ENCODE measurements at regions not wholly inside any gene's neighbourhood (a gene's known extent, or its start where the extent isn't known, plus 50 kb on each side); places are given as distances from the start of the nearest gene placed in this dataset.

DNA sequence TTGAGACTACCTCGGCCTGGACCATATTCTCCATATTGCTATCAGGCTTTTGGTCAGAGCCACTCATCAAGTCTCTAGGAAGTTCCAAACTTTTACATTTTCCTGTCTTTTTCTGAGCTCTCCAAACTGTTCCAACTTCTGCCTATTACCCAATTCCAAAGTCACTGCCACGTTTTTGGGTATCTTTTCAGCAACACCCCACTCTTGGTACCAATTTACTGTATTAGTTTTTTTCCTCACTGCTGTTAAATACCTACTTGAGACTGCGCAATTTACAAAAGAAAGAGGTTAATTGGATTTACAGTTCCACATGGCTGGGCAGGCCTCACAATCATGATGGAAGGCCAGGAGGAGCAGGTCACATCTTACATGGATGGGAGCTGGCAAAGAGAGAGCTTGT lies 507.8 kb upstream of the ZNF608 start:
- TF ChIP-seq, protein P1, sequence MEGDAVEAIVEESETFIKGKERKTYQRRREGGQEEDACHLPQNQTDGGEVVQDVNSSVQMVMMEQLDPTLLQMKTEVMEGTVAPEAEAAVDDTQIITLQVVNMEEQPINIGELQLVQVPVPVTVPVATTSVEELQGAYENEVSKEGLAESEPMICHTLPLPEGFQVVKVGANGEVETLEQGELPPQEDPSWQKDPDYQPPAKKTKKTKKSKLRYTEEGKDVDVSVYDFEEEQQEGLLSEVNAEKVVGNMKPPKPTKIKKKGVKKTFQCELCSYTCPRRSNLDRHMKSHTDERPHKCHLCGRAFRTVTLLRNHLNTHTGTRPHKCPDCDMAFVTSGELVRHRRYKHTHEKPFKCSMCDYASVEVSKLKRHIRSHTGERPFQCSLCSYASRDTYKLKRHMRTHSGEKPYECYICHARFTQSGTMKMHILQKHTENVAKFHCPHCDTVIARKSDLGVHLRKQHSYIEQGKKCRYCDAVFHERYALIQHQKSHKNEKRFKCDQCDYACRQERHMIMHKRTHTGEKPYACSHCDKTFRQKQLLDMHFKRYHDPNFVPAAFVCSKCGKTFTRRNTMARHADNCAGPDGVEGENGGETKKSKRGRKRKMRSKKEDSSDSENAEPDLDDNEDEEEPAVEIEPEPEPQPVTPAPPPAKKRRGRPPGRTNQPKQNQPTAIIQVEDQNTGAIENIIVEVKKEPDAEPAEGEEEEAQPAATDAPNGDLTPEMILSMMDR (conservative IDR thresholded peaks at IDR 0.05) = no peak
- no peak overlapping the region for H3K27ac ChIP-seq

- no peak overlapping the region for H3K27ac ChIP-seq
- TF ChIP-seq, protein P1 (conservative IDR thresholded peaks at IDR 0.05) = no peak
These were observed 509.9 kb upstream of the ZNF608 start for GRCh38 chr5:125256296-125256695.

DNA sequence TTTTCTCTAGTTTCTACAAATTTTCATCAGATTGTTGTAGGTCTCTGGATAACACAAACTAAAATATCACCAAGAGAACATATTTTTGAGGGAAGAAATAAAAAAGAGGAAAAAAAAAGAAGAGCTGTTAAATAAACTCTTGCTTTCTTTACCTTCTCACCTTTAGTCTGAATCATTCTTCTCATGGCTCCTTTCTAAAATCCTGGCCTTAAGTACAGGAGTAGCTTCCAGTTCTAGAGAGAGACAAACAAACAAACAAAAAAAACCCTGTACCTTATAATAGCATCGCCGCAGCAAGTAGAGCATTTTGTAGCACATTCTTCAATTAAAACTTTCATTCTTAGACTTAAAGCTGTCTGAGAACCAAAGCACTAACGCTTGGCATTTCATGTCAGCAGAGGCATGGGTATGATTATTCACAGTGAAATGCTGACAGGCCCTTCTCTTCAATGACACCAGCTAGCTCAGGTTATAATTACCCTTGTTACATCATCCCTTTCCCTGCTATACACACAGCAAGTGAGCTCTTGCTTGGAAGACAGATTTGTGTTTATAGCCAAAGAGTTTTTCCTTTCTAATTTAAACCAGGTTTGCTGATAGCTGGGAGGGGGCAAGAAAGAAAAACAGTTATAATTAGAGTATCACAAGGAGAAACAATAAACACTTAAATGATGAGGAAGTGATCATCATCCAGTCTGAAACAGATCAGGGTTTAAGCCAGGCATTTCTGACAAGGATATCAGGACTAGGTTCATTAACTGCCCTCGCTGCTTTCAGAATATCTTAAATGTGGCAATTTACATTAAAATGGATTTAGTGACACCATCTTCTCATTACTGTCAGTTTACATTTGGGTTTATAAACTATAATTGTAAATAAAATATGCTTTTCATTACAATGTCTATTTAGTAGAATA lies 510.9 kb upstream of the ZNF608 start:
- TF ChIP-seq, protein P1 (conservative IDR thresholded peaks at IDR 0.05) = no peak
- H3K27ac ChIP-seq = no peak overlapping the region

GRCh38 chr5:125257997-125258396 lies 511.6 kb upstream of the ZNF608 start:
- TF ChIP-seq, protein P1 (conservative IDR thresholded peaks at IDR 0.05) = no peak

GRCh38 chr5:125258615-125259014 lies 512.2 kb upstream of the ZNF608 start:
- no peak overlapping the region for H3K27ac ChIP-seq
- TF ChIP-seq, protein P1 (conservative IDR thresholded peaks at IDR 0.05) = no peak

More at GRCh38 chr5:125257997-125258396, 511.6 kb upstream of the ZNF608 start:
- no peak overlapping the region for H3K27ac ChIP-seq

GRCh38 chr5:125261505-125262250 lies 515.2 kb upstream of the ZNF608 start:
- H3K27ac ChIP-seq = no peak overlapping the region
- TF ChIP-seq, protein P1 (conservative IDR thresholded peaks at IDR 0.05) = no peak

DNA sequence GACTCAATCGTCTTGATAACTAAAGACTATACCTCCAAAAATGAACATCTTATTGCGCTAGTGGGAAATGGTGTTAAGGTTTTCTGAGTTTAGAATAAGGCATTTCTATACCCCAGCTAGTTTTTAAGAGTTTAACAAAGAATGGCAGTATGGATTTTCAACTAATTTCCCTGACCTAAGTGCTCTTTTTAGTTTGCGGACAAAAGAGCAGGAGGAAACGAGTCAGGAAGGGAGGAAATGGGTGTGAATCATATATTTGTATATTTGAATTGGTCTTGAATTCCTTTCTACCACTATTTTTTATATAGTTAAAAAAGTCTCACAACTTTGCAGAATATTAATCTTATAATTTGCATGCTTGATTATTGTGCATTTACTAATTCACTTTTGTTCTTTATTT lies 516.3 kb upstream of the ZNF608 start:
- TF ChIP-seq, protein P1 (conservative IDR thresholded peaks at IDR 0.05) = no peak
- no peak overlapping the region for H3K27ac ChIP-seq

All from VCaP (cell line).